Esophagus squamous epithelium (tissue), 5 donors: ENCODE measurements at regions not wholly inside any gene's neighbourhood (a gene's known extent, or its start where the extent isn't known, plus 50 kb on each side); places are given as distances from the start of the nearest gene placed in this dataset.

Experiments used
- DNase-seq: peaks from one replicate; lab custom pipeline; 2025; lab: John Stamatoyannopoulos, UW
- H3K27ac ChIP-seq, 4 donors: fragments of 200-600 bp; sonication (generic); one replicate each; pipeline ENCODE4 v1.5.1; 2016 to 2019; ENCODE audit warnings: mild to moderate bottlenecking in 1 of 4
- H3K27me3 ChIP-seq, 4 donors: fragments of 200-600 bp; sonication (generic); 1 replicate in 3 of 4; 2 replicates in 1 of 4; pipeline versions ENCODE4 v1.5.1 to v1.6.0; 2017 to 2021; ENCODE audit warnings: antibody characterized with exemption in 1 of 4
- H3K36me3 ChIP-seq, 3 donors: fragments of 200-600 bp; sonication (generic); one replicate each; pipeline ENCODE4 v1.5.1; 2016 to 2019
- H3K4me1 ChIP-seq, 3 donors: fragments of 200-600 bp; sonication (generic); one replicate each; pipeline ENCODE4 v1.5.1; 2017 to 2019
- H3K4me3 ChIP-seq, 4 donors: fragments of 200-600 bp; sonication (generic); 1 replicate in 3 of 4; 2 replicates in 1 of 4; pipeline ENCODE4 v1.5.1; 2016 to 2019; ENCODE audit warnings: mild to moderate bottlenecking in 2 of 4, moderate library complexity in 1 of 4
- H3K9me3 ChIP-seq, 3 donors: fragments of 200-600 bp; sonication (generic); one replicate each; pipeline ENCODE4 v1.5.1; 2016 to 2019
- POLR2A ChIP-seq, 4 donors: fragments of 450-650 bp; IDR thresholded peaks; one replicate each; pipeline ENCODE4 v1.6.1; 2017; ENCODE audit warnings: antibody characterized with exemption in 4 of 4, mild to moderate bottlenecking in 4 of 4, moderate library complexity in 3 of 4
- WGBS, 2 donors: methylation state at CpG; one replicate each; pipeline ENCODE4 v1.1.5; 2018; 5-methylcytosine and 5-hydroxymethylcytosine counted together
- intact Hi-C: fragments of 100-400 bp; cut with DNase I; formaldehyde crosslinking; loops from one replicate; pipeline ENCODE4 v1.15.0; 2022
- TF ChIP-seq, protein P1 (sequence below), 6 experiments: fragments of 450-650 bp in 4 of 6; fragments of 200-600 bp in 2 of 6; sonication (generic) in 2 of 6; IDR thresholded peaks; one replicate each; pipeline ENCODE4 v1.5.1; 2016 to 2019; ENCODE audit warnings: antibody characterized with exemption in 6 of 6, mild to moderate bottlenecking in 4 of 6, moderate library complexity in 4 of 6
- donor health status: DM: yes; HTN: yes; CAD: no.

DNA sequence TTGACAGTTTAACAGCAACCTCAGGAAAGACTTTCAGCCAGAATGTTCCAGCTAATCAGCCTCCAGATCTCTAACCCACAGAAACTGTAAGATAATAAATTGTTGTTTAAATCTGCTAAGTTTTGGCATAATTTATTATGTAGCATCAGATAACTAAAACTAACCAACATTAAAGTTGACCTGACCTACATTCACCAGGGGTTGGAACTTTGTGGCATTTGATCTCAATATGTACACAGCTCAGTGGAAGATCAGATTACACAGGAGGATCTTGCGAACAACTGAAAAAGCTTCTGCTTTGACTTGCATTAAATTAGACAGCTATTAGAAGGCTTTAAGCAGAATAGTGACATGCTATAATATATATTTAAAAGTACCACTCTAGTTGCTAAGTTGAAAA, 91.4 kb upstream of the POU1F1 start:
- Histone ChIP-seq H3K27me3 (no peaks in the 10 kb centered on the region), H3K36me3 (no peaks in the 10 kb centered on the region), H3K27ac (no peak overlapping the region), H3K4me1 (no peaks in the 10 kb centered on the region), H3K4me3 (no peak overlapping the region), H3K9me3 (no peaks in the 10 kb centered on the region)
- intact Hi-C loops = no loop called here
- no peak for DNase-seq
- TF ChIP-seq POLR2A (IDR thresholded peaks at IDR 0.05) = no peak
- TF ChIP-seq, protein P1, sequence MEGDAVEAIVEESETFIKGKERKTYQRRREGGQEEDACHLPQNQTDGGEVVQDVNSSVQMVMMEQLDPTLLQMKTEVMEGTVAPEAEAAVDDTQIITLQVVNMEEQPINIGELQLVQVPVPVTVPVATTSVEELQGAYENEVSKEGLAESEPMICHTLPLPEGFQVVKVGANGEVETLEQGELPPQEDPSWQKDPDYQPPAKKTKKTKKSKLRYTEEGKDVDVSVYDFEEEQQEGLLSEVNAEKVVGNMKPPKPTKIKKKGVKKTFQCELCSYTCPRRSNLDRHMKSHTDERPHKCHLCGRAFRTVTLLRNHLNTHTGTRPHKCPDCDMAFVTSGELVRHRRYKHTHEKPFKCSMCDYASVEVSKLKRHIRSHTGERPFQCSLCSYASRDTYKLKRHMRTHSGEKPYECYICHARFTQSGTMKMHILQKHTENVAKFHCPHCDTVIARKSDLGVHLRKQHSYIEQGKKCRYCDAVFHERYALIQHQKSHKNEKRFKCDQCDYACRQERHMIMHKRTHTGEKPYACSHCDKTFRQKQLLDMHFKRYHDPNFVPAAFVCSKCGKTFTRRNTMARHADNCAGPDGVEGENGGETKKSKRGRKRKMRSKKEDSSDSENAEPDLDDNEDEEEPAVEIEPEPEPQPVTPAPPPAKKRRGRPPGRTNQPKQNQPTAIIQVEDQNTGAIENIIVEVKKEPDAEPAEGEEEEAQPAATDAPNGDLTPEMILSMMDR (IDR thresholded peaks at IDR 0.05) = no peak
- WGBS, 2 donors = 58 to 75% methylated on average over 1 of the region's 1 CpG

DNA sequence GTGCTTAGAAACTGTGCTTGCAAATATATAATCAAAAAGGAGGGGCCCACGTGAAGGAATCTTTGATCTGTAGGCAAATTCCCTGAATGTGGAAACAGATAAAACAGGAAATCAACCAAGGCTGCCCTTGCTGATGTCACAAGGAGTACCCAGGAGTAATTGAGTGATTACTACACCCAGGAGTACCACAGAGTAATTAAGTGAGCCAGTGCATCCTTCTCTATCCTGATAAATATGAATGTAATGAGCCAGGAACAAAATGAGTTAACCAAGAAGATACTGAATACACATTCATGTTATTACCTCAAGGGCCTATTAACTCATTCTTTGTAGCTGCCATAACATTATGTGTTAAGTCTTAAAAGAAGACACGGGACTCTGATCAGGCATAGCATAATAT, 87.3 kb upstream of the POU1F1 start:
- WGBS, 2 donors = 53 to 92% methylated on average over 1 to 2 of the region's 2 CpGs
- intact Hi-C loops = no loop called here
- no peak overlapping the region for H3K27ac ChIP-seq

DNA sequence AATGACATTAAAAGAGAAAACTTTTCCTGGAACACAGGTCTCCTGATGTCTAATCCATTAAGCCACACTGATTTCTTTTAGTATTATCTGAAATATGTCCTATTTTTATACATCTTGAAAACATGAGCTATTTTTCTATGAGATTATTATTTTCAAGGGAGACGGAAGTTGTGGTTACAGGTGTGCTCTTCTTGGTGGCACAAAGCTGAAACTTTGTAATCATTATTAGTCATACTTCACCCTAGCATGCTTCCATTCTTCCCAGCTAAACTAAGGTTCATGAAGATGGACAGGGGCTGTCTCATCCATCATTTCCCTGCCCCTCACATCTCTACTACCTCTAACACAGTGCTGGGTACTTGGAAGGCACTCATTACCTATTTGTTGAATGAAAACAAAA, 85.6 kb upstream of the POU1F1 start:
- Histone ChIP-seq H3K9me3 (no peaks in the 10 kb centered on the region), H3K4me3 (no peak overlapping the region)

More for the DNA sequence above, 87.3 kb upstream of the POU1F1 start:
- no peak overlapping the region for H3K4me3 ChIP-seq
- DNase-seq = no peak
- H3K36me3 ChIP-seq = no peaks in the 10 kb centered on the region
- TF ChIP-seq POLR2A (IDR thresholded peaks at IDR 0.05) = no peak
- TF ChIP-seq, protein P1 (IDR thresholded peaks at IDR 0.05) = no peak
- no peaks in the 10 kb centered on the region for H3K27me3 ChIP-seq
- peaks cover 0 to 11% (median 0%) of the 10 kb centered on the region in 3 donors for H3K4me1 ChIP-seq
- H3K9me3 ChIP-seq = no peaks in the 10 kb centered on the region

DNA sequence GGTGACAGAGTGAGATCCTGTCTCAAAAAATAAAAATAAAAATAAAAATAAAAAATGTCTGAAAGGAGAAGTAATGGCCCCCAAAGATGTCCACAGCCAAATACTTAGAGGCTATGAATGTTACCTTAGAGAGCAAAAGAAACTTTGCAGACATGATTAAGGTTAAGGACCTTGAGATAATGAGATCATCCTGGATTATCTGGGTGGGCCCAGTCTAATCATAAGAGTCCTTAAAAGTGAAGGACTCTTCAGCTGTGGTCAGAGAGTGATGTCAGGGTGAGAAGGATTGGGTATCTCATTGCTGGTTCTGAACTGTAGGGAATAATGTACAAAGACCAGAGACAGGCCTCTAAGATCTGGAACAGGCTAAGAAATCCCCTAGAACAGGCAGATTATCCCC, 84.9 kb upstream of the POU1F1 start:
- Histone ChIP-seq H3K27me3 (no peaks in the 10 kb centered on the region), H3K9me3 (no peaks in the 10 kb centered on the region), H3K36me3 (no peaks in the 10 kb centered on the region), H3K4me1 (peaks cover 0 to 11% (median 0%) of the 10 kb centered on the region in 3 donors), H3K4me3 (no peak overlapping the region), H3K27ac (no peak overlapping the region)
- no peak for TF ChIP-seq POLR2A (IDR thresholded peaks at IDR 0.05)
- TF ChIP-seq, protein P1 (IDR thresholded peaks at IDR 0.05) = no peak
- intact Hi-C loops = no loop called here
- no peak for DNase-seq

More for the DNA sequence above, 85.6 kb upstream of the POU1F1 start:
- Histone ChIP-seq H3K27ac (no peak overlapping the region), H3K27me3 (no peaks in the 10 kb centered on the region), H3K36me3 (no peaks in the 10 kb centered on the region), H3K4me1 (peaks cover 0 to 11% (median 0%) of the 10 kb centered on the region in 3 donors)
- WGBS, 2 donors = 76 to 86% methylated on average over 1 of the region's 1 CpG
- no peak for DNase-seq
- intact Hi-C loops = no loop called here
- TF ChIP-seq, protein P1 (IDR thresholded peaks at IDR 0.05) = no peak
- no peak for TF ChIP-seq POLR2A (IDR thresholded peaks at IDR 0.05)

DNA sequence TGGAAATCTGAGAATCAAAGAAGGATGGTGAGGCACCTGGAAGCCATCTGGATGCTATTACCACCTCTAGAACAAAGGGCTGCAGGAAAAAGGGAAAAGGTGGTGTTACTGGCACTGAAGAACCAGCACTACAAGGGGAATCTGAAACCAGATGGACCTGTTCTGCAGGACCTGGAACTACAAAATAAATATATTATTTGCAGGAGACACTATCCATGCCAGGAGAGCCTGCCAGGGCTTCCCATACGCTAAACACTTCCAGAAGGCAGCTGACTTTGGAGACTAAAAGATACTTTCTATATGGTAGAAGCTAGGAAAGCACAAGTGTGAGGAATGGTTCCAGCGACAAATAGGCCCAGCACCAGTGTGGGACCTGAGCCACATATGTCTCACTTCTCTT, 83.4 kb upstream of the POU1F1 start:
- no peak for TF ChIP-seq POLR2A (IDR thresholded peaks at IDR 0.05)
- TF ChIP-seq, protein P1 (IDR thresholded peaks at IDR 0.05) = no peak
- H3K4me3 ChIP-seq = no peak overlapping the region
- H3K36me3 ChIP-seq = no peaks in the 10 kb centered on the region
- 41 to 53% methylated on average over 2 of the region's 2 CpGs for whole genome bisulfite sequencing, 2 donors
- no peak overlapping the region for H3K27ac ChIP-seq
- no peak for DNase-seq
- H3K9me3 ChIP-seq = no peaks in the 10 kb centered on the region
- peaks cover 0 to 11% (median 0%) of the 10 kb centered on the region in 3 donors for H3K4me1 ChIP-seq
- no peaks in the 10 kb centered on the region for H3K27me3 ChIP-seq
- intact Hi-C loops = no loop called here
